B cell (primary cell): ENCODE measurements at regions not wholly inside any gene's neighbourhood (a gene's known extent, or its start where the extent isn't known, plus 50 kb on each side); places are given as distances from the start of the nearest gene placed in this dataset.

Source experiments
- ATAC-seq: fragments of 200-7000 bp; cut with Tn5 transposase; one replicate; pipeline ENCODE4 v1.10.0; 2021; ENCODE audit warnings: low read depth, mild to moderate bottlenecking, moderate number of reproducible peaks, moderate library complexity
- CTCF ChIA-PET: fragments of 350-600 bp; sonication (Branson Sonifier 250); formaldehyde crosslinking; loops from one replicate; lab custom pipeline; 2021; ENCODE audit warnings: antibody characterized with exemption, inconsistent platforms; lab: Charles Lee
- POLR2A ChIA-PET: fragments of 350-600 bp; sonication (Branson Sonifier 250); formaldehyde crosslinking; loops from one replicate; lab custom pipeline; 2021; ENCODE audit warnings: antibody characterized with exemption; lab: Charles Lee
- DNase-seq: peaks from one replicate; pipeline ENCODE4 v3.0.0; 2013
- H2AFZ ChIP-seq: 2 replicates; pipeline ENCODE4 v1.6.1; 2012; ENCODE audit warnings: mild to moderate bottlenecking, low read depth, low read length; ENCODE audit not compliant: insufficient read depth, poor library complexity, severe bottlenecking
- H3K27ac ChIP-seq, 2 donors: 1 replicate in 1 of 2; 2 replicates in 1 of 2; pipeline ENCODE4 v1.5.1; 2012 to 2013; ENCODE audit warnings: low read length in 2 of 2, mild to moderate bottlenecking in 2 of 2, moderate library complexity in 1 of 2
- H3K27me3 ChIP-seq, 4 experiments: fragments of 200-600 bp in 1 of 4; sonication (generic) in 1 of 4; replicated peaks in 1 of 4; 1 replicate in 2 of 4; 2 replicates in 2 of 4; pipeline versions ENCODE4 v1.6.1 to v1.7.0; 2013 to 2016; ENCODE audit warnings: low read length in 3 of 4, mild to moderate bottlenecking in 2 of 4, mixed read lengths in 1 of 4, moderate library complexity in 1 of 4; ENCODE audit not compliant: insufficient read depth in 4 of 4, control insufficient read depth in 3 of 4; ENCODE audit errors: control extremely low read depth in 1 of 4
- H3K36me3 ChIP-seq, 2 experiments: replicated peaks in 1 of 2; 1 replicate in 1 of 2; 2 replicates in 1 of 2; pipeline versions ENCODE4 v1.6.1 to v1.7.1; 2013; ENCODE audit warnings: low read length in 1 of 2; ENCODE audit not compliant: insufficient read depth in 2 of 2, control insufficient read depth in 1 of 2; ENCODE audit errors: control extremely low read depth in 1 of 2, extremely low read depth in 1 of 2
- H3K4me1 ChIP-seq, 2 donors: fragments of 200-600 bp in 1 of 2; sonication (generic) in 1 of 2; 1 replicate in 1 of 2; 2 replicates in 1 of 2; pipeline versions ENCODE4 v1.5.1 to v1.6.1; 2013 to 2017; ENCODE audit warnings: low read length in 2 of 2; ENCODE audit not compliant: control insufficient read depth in 2 of 2, insufficient read depth in 2 of 2
- H3K4me2 ChIP-seq: replicated peaks from 2 replicates; pipeline ENCODE3; 2012; ENCODE audit warnings: mild to moderate bottlenecking, low read depth, low read length; ENCODE audit not compliant: poor library complexity, severe bottlenecking
- H3K4me3 ChIP-seq, 5 experiments: fragments of 200-600 bp in 1 of 5; sonication (generic) in 1 of 5; 1 replicate in 3 of 5; 2 replicates in 2 of 5; pipeline versions ENCODE4 v1.5.1 to v1.7.0; 2011 to 2016; ENCODE audit warnings: low read length in 4 of 5, mild to moderate bottlenecking in 4 of 5, low read depth in 2 of 5, control low read depth in 1 of 5, moderate library complexity in 1 of 5; ENCODE audit not compliant: insufficient read depth in 1 of 5; ENCODE audit errors: control extremely low read depth in 1 of 5, extremely low read depth in 1 of 5
- H3K79me2 ChIP-seq: fragments of 200-600 bp; sonication (generic); one replicate; pipeline ENCODE4 v1.6.0; 2016; ENCODE audit warnings: low read length; ENCODE audit not compliant: control insufficient read depth, insufficient read depth
- H3K9ac ChIP-seq: fragments of 200-600 bp; sonication (generic); 2 replicates; pipeline ENCODE4 v1.6.1; 2017; ENCODE audit warnings: mild to moderate bottlenecking, low read length, moderate library complexity
- H3K9me3 ChIP-seq, 3 donors: one replicate each; pipeline versions ENCODE4 v1.6.1 to v1.7.1; 2013; ENCODE audit warnings: low read length in 2 of 3; ENCODE audit not compliant: control insufficient read depth in 2 of 3, insufficient read depth in 1 of 3; ENCODE audit errors: control extremely low read depth in 1 of 3
- H4K20me1 ChIP-seq: 2 replicates; pipeline ENCODE4 v1.6.0; 2012; ENCODE audit warnings: mild to moderate bottlenecking, low read length; ENCODE audit not compliant: insufficient read depth, control insufficient read depth, poor library complexity, severe bottlenecking
- H3K27ac Mint-ChIP-seq: one replicate; pipeline ENCODE4 v1.8.0; 2021; ENCODE audit warnings: mixed read lengths
- H3K27me3 Mint-ChIP-seq: one replicate; pipeline ENCODE4 v1.8.0; 2021; ENCODE audit warnings: mixed read lengths
- H3K4me1 Mint-ChIP-seq: one replicate; pipeline ENCODE4 v1.8.0; 2021; ENCODE audit warnings: mixed read lengths
- H3K4me3 Mint-ChIP-seq: one replicate; pipeline ENCODE4 v1.8.0; 2021; ENCODE audit warnings: mixed read lengths
- H3K9me3 Mint-ChIP-seq: one replicate; pipeline ENCODE4 v1.8.0; 2022; ENCODE audit warnings: mixed read lengths; ENCODE audit not compliant: insufficient read depth
- EZH2 ChIP-seq: IDR thresholded peaks from 2 replicates; pipeline ENCODE4 v1.6.1; 2012; ENCODE audit warnings: borderline replicate concordance, low read depth, mild to moderate bottlenecking, moderate library complexity, low read length; ENCODE audit not compliant: insufficient read depth, poor library complexity, severe bottlenecking
- WGBS: methylation state at CpG from one replicate; pipeline ENCODE4 v1.1.5; 2013; ENCODE audit warnings: missing lambda C conversion rate; ENCODE audit not compliant: insufficient coverage; 5-methylcytosine and 5-hydroxymethylcytosine counted together
- intact Hi-C: fragments of 100-400 bp; cut with micrococcal nuclease; formaldehyde crosslinking; loops from one replicate; pipeline ENCODE4 v1.10.0; 2022
- TF ChIP-seq, protein P1 (sequence below): fragments of 200-600 bp; IDR thresholded peaks from one replicate; pipeline ENCODE4 v1.8.0; 2022; ENCODE audit warnings: antibody characterized with exemption, mild to moderate bottlenecking

DNA sequence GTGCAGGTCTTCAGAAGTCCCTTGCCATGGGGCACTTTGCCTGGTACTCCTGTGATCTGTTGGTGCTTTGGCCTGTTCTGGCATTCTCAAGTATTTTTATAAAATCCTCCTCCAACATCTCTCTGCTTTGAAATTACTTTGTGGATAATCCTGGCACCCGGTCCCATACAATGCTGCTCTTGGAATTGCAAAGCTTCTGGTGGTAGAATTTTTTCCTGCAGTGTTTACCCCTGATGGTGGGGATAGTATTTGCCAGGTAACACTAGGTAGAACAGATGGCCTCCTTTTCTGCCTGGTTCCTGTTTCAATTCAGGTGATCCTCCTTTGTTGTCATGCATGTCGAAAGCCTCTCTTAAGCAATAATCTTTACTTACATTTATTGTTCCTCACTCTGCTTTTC, 109.8 kb upstream of the ATP10B start:
- no peak overlapping the region for H3K27ac ChIP-seq
- Mint-ChIP-seq H3K9me3 (no peaks in the 10 kb centered on the region), H3K27me3 (peaks cover 5% of the 10 kb centered on the region), H3K4me1 (no peaks in the 10 kb centered on the region), H3K27ac (no peak overlapping the region), H3K4me3 (no peak overlapping the region)
- no peak overlapping the region for H3K9ac ChIP-seq
- CTCF ChIA-PET, result no interaction called here
- no peak for ATAC-seq
- no CpG with 5 or more reads among the region's 2 CpGs for WGBS
- H3K36me3 ChIP-seq, result no peaks in the 10 kb centered on the region
- no peak for DNase-seq
- intact Hi-C loops, result no loop called here
- no peaks in the 10 kb centered on the region for H3K4me1 ChIP-seq
- no peak overlapping the region for H2AFZ ChIP-seq
- POLR2A ChIA-PET, result no interaction called here
- no peaks in the 10 kb centered on the region for H3K79me2 ChIP-seq
- H3K9me3 ChIP-seq, result no peaks in the 10 kb centered on the region
- TF ChIP-seq EZH2, result no peak
- H3K27me3 ChIP-seq, result no peaks in the 10 kb centered on the region
- H3K4me2 ChIP-seq, result no peak overlapping the region
- no peak overlapping the region for H3K4me3 ChIP-seq
- H4K20me1 ChIP-seq, result no peaks in the 10 kb centered on the region

DNA sequence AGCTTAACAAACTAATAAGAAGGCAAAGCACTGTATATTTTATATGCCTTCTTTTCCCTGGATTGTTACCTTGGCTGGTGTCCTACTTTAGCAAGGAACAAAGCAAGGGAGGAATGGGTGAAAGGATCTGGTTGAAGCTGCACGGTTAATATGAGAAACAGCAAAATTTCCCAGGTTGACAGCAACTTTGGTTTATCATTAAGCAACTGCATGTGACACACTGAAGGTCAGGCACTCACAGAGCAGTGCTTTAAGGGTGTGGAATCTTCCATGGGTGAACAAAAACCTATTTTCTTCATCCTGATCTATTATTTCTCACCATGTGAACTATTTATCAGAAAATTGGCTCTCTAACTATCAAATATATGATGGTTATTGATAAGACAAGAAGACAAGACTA, 109.0 kb upstream of the ATP10B start:
- intact Hi-C loops, result no loop called here
- H3K9ac ChIP-seq, result no peak overlapping the region
- H3K27ac Mint-ChIP-seq, result no peak overlapping the region
- no peaks in the 10 kb centered on the region for H4K20me1 ChIP-seq
- H3K27ac ChIP-seq, result no peak overlapping the region
- POLR2A ChIA-PET, result no interaction called here
- H3K27me3 Mint-ChIP-seq, result peaks cover 5% of the 10 kb centered on the region
- H3K9me3 ChIP-seq, result no peaks in the 10 kb centered on the region
- H3K79me2 ChIP-seq, result no peaks in the 10 kb centered on the region
- no peaks in the 10 kb centered on the region for H3K4me1 ChIP-seq
- 73% methylated on average over 1 of the region's 1 CpG for WGBS
- no peaks in the 10 kb centered on the region for H3K36me3 ChIP-seq
- H3K9me3 Mint-ChIP-seq, result no peaks in the 10 kb centered on the region
- H2AFZ ChIP-seq, result no peak overlapping the region
- H3K4me3 Mint-ChIP-seq, result no peak overlapping the region
- no peak for TF ChIP-seq EZH2
- TF ChIP-seq, protein P1, sequence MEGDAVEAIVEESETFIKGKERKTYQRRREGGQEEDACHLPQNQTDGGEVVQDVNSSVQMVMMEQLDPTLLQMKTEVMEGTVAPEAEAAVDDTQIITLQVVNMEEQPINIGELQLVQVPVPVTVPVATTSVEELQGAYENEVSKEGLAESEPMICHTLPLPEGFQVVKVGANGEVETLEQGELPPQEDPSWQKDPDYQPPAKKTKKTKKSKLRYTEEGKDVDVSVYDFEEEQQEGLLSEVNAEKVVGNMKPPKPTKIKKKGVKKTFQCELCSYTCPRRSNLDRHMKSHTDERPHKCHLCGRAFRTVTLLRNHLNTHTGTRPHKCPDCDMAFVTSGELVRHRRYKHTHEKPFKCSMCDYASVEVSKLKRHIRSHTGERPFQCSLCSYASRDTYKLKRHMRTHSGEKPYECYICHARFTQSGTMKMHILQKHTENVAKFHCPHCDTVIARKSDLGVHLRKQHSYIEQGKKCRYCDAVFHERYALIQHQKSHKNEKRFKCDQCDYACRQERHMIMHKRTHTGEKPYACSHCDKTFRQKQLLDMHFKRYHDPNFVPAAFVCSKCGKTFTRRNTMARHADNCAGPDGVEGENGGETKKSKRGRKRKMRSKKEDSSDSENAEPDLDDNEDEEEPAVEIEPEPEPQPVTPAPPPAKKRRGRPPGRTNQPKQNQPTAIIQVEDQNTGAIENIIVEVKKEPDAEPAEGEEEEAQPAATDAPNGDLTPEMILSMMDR, result no peak
- no peaks in the 10 kb centered on the region for H3K4me1 Mint-ChIP-seq
- CTCF ChIA-PET, result no interaction called here
- H3K4me3 ChIP-seq, result no peak overlapping the region
- no peak for DNase-seq
- H3K27me3 ChIP-seq, result no peaks in the 10 kb centered on the region
- no peak overlapping the region for H3K4me2 ChIP-seq
- no peak for ATAC-seq
